ENCODE measurements at regions not wholly inside any gene's neighbourhood (a gene's known extent, or its start where the extent isn't known, plus 50 kb on each side); places are given as distances from the start of the nearest gene placed in this dataset.

DNA sequence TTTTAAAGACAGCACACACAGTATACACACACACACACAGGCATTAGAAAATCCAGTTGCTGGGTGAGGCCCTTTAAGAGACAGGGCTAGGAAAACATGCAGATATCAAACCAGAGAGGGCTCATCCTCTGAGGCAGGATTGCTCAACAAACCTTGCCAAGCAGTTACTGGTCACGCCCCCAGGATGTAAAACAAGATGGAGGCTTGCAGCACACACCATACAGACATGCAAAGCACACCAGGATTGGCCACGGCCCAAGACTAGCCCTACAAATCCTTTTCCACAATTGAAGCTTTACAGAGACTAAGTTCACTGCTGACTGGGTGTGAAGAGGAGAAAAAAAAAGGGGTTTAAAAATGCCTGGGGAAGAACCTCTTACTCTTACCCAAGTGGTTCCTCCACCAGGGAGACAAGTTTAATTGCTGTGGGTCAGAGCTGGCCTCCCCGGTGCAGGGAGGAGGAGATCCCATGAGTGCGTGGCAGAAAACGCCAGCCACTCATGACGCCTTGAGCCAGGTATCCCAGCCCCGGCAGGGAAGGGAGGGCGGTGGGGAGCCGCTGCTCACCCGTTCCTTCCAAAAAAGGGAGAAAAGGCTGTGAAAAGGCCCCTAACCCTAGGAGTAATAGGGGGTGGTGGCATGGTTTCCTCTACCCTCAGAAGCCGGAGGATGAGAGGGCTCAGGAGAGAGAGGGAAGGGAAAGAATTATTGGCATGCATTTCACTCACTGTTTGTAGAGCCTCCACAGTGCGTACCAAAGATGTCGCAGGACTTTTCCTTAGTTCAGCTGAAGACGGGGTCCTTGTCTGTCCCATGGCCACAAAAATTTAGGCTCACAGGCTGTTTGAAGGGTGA, 594.6 kb upstream of the ZP4 start:
- Histone ChIP-seq H3K4me3 (ENCODE audit: low read depth in 1 of 2, low read length in 1 of 2) (no peak overlapping the region), H3K36me3 (no peaks in the 10 kb centered on the region), H3K27ac (no peak overlapping the region), H3K27me3 (no peaks in the 10 kb centered on the region), H3K9me3 (no peaks in the 10 kb centered on the region), H3K4me1 (ENCODE audit: control insufficient read depth in 1 of 2, insufficient read depth in 1 of 2, low read depth in 1 of 2, low read length in 1 of 2) (no peaks in the 10 kb centered on the region)
- TF ChIP-seq, protein P1, sequence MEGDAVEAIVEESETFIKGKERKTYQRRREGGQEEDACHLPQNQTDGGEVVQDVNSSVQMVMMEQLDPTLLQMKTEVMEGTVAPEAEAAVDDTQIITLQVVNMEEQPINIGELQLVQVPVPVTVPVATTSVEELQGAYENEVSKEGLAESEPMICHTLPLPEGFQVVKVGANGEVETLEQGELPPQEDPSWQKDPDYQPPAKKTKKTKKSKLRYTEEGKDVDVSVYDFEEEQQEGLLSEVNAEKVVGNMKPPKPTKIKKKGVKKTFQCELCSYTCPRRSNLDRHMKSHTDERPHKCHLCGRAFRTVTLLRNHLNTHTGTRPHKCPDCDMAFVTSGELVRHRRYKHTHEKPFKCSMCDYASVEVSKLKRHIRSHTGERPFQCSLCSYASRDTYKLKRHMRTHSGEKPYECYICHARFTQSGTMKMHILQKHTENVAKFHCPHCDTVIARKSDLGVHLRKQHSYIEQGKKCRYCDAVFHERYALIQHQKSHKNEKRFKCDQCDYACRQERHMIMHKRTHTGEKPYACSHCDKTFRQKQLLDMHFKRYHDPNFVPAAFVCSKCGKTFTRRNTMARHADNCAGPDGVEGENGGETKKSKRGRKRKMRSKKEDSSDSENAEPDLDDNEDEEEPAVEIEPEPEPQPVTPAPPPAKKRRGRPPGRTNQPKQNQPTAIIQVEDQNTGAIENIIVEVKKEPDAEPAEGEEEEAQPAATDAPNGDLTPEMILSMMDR (IDR thresholded peaks at IDR 0.05): no peak

DNA sequence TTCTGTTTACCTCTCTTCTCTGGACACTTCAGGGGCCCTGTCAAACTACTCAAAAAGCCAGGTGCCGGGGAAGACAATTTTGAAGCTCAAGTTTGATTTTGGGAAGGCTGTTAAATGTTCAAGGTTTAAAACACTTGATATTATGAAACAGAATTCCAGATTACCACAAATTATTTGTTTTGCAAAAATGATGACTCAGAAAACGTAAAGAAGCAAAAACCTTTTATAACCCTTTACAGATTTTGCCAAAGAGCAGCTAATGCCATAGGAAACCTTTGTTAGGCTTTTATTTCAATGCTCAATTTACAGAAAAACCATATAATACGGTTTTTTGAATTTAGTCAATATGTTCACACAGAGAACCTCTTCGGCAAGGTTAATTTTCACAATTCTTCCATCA, 593.4 kb upstream of the ZP4 start:
- Histone ChIP-seq H3K4me3 (ENCODE audit: low read depth in 1 of 2, low read length in 1 of 2) (no peak overlapping the region), H3K27ac (no peak overlapping the region)

DNA sequence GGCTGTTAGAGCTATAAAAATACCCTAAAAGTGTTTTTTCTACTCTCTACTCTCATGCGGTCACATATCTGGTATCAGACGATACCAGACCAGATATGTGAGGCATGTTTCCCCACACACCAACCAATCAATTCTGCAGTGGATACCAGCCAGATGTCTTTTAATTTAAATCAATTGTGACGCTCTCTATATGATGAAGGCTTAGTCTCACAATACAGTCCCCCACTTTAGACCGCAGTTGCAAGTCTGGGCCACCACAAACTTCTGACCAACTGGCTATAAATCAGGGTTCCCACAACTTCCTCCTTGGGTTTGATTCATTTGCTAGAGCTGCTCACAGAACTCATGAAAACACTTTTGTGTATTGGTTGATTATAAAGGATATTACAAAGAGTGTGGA, 586.1 kb upstream of the ZP4 start:
- Histone ChIP-seq H3K27ac (no peak overlapping the region), H3K27me3 (peaks cover 5% of the 10 kb centered on the region), H3K9me3 (no peaks in the 10 kb centered on the region), H3K4me3 (ENCODE audit: low read depth in 1 of 2, low read length in 1 of 2) (no peak overlapping the region), H3K4me1 (ENCODE audit: control insufficient read depth in 1 of 2, insufficient read depth in 1 of 2, low read depth in 1 of 2, low read length in 1 of 2) (no peaks in the 10 kb centered on the region), H3K36me3 (no peaks in the 10 kb centered on the region)
- TF ChIP-seq, protein P1 (IDR thresholded peaks at IDR 0.05): no peak

More for the DNA sequence above, 593.4 kb upstream of the ZP4 start:
- H3K36me3 ChIP-seq: no peaks in the 10 kb centered on the region
- TF ChIP-seq, protein P1 (IDR thresholded peaks at IDR 0.05): no peak
- no peaks in the 10 kb centered on the region for H3K27me3 ChIP-seq
- no peaks in the 10 kb centered on the region for H3K9me3 ChIP-seq
- no peaks in the 10 kb centered on the region for H3K4me1 ChIP-seq (ENCODE audit: control insufficient read depth in 1 of 2, insufficient read depth in 1 of 2, low read depth in 1 of 2, low read length in 1 of 2)

DNA sequence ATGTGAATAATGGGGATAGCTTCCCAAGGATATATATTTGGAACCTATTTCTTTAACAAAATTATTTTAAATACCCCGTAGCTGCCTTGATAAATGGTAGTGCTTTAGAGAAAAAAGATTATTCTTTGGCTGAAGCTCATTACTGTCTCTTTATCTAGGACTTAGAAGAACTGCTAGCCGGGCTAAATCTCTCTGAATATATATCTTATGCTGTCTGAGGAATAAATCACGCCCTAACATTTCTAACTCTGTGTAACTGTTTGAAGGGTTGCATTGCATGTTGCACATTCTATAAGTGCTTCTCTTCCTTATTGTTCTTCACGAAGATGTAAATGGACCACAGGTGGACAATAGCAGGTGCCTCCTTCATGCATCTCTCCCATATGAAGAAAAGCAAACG, 585.0 kb upstream of the ZP4 start:
- no peaks in the 10 kb centered on the region for H3K9me3 ChIP-seq
- H3K4me3 ChIP-seq (ENCODE audit: low read depth in 1 of 2, low read length in 1 of 2): no peak overlapping the region
- H3K27me3 ChIP-seq: peaks cover 5% of the 10 kb centered on the region
- H3K36me3 ChIP-seq: no peaks in the 10 kb centered on the region
- no peak overlapping the region for H3K27ac ChIP-seq
- H3K4me1 ChIP-seq (ENCODE audit: control insufficient read depth in 1 of 2, insufficient read depth in 1 of 2, low read depth in 1 of 2, low read length in 1 of 2): no peaks in the 10 kb centered on the region
- TF ChIP-seq, protein P1 (IDR thresholded peaks at IDR 0.05): no peak

DNA sequence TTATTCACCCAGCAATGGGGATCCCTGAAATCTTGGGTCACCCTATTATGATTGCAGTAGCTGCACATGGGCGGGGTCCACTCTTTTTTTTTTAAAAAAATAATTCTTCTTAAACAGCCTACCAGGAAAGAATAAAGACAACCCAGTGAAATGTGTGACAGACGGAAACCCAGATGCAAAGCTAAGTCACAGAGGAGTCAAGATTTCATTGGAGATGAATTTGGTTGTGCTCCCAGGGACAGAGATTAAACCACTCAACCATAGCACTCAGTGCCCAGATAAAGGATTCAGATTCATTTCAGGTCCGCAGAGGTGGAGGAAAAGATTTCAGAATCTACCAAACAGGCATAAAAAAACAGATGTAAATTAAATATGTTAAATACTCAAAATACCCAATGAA, 583.5 kb upstream of the ZP4 start:
- Histone ChIP-seq H3K9me3 (no peaks in the 10 kb centered on the region), H3K27ac (no peak overlapping the region), H3K36me3 (no peaks in the 10 kb centered on the region), H3K27me3 (peaks cover 5% of the 10 kb centered on the region), H3K4me1 (ENCODE audit: control insufficient read depth in 1 of 2, insufficient read depth in 1 of 2, low read depth in 1 of 2, low read length in 1 of 2) (no peaks in the 10 kb centered on the region), H3K4me3 (ENCODE audit: low read depth in 1 of 2, low read length in 1 of 2) (no peak overlapping the region)
- TF ChIP-seq, protein P1 (IDR thresholded peaks at IDR 0.05): no peak

Data from neutrophil (primary cell).